Esophagus squamous epithelium (tissue), 4 donors: ENCODE measurements at regions not wholly inside any gene's neighbourhood (a gene's known extent, or its start where the extent isn't known, plus 50 kb on each side); places are given as distances from the start of the nearest gene placed in this dataset.

ENCODE experiments used
- CTCF ChIP-seq, 6 experiments: fragments of 450-650 bp in 4 of 6; fragments of 200-600 bp in 2 of 6; sonication (generic) in 2 of 6; IDR thresholded peaks; one replicate each; pipeline ENCODE4 v1.5.1; 2016 to 2019; ENCODE audit warnings: antibody characterized with exemption in 6 of 6, mild to moderate bottlenecking in 4 of 6, moderate library complexity in 4 of 6
- POLR2A ChIP-seq, 4 donors: fragments of 450-650 bp; IDR thresholded peaks; one replicate each; pipeline ENCODE4 v1.6.1; 2017; ENCODE audit warnings: antibody characterized with exemption in 4 of 4, mild to moderate bottlenecking in 4 of 4, moderate library complexity in 3 of 4

GRCh38 chr10:29772403-29772802, 137.6 kb upstream of the SVIL start:
- TF ChIP-seq CTCF (IDR thresholded peaks at IDR 0.05) (no peak), POLR2A (IDR thresholded peaks at IDR 0.05) (no peak)
